ENCODE measurements at regions not wholly inside any gene's neighbourhood (a gene's known extent, or its start where the extent isn't known, plus 50 kb on each side); places are given as distances from the start of the nearest gene placed in this dataset.

DNA sequence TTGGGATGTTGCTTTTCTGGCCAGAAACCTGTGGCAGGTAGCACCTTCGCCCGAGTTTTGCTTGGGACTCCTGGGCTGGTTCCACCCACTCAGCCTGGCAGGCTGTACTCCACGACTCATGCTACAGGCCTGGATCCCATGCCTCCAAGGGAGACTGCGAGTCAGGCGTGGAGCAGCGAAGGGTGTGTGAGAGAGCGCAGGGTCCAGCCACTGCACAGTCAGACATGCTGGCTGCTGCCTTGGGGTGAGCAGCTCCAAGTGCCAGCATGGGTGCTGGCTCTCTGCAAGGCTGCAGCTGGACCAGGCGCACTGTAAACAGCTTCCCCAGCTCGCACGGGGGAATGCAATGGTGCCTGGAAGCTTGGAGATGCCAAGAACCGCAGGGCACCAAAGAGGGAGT is 249.6 kb upstream of the EDIL3 start:
- TF ChIP-seq NBN (conservative IDR thresholded peaks at IDR 0.05): no peak
- no peak for TF ChIP-seq ELF4 (CRISPR knock-in tag; IDR thresholded peaks at IDR 0.05; ENCODE audit: borderline replicate concordance)

Data from HepG2 (cell line).